AG10803 (cell line): ENCODE measurements at regions not wholly inside any gene's neighbourhood (a gene's known extent, or its start where the extent isn't known, plus 50 kb on each side); places are given as distances from the start of the nearest gene placed in this dataset.

Experiments used
- DNase-seq: peaks from one replicate; pipeline ENCODE4 v3.0.0; 2010; ENCODE audit warnings: low read depth
- H3K4me3 ChIP-seq: 2 replicates; pipeline ENCODE4 v1.5.1; 2011; ENCODE audit warnings: mild to moderate bottlenecking, low read length, control low read depth
- TF ChIP-seq, protein P1 (sequence below): conservative IDR thresholded peaks from 2 replicates; pipeline ENCODE4 v1.5.1; 2011; ENCODE audit warnings: mild to moderate bottlenecking, low read length, control low read depth, inconsistent platforms

DNA sequence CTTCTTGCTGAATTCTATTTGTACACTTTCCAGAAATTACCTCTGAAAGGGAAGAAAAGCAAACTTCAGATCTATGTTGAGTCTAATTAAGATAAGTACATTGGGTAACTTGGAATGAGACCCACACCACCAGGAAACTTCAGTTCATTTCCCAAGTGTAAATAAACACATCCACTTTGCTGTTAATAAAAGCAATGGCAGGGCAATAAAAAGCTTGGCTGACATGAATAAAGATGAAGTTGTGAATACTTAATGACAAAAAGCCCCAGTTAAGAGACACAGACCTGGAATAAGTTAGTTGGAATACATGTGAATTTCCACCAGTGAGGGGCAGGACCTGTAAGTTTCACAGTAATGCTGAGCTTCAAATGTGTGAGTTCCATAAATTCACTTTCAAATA lies 83.3 kb downstream of the MEX3B start:
- DNase-seq, result no peak
- TF ChIP-seq, protein P1, sequence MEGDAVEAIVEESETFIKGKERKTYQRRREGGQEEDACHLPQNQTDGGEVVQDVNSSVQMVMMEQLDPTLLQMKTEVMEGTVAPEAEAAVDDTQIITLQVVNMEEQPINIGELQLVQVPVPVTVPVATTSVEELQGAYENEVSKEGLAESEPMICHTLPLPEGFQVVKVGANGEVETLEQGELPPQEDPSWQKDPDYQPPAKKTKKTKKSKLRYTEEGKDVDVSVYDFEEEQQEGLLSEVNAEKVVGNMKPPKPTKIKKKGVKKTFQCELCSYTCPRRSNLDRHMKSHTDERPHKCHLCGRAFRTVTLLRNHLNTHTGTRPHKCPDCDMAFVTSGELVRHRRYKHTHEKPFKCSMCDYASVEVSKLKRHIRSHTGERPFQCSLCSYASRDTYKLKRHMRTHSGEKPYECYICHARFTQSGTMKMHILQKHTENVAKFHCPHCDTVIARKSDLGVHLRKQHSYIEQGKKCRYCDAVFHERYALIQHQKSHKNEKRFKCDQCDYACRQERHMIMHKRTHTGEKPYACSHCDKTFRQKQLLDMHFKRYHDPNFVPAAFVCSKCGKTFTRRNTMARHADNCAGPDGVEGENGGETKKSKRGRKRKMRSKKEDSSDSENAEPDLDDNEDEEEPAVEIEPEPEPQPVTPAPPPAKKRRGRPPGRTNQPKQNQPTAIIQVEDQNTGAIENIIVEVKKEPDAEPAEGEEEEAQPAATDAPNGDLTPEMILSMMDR, result no peak
- no peak overlapping the region for H3K4me3 ChIP-seq

- DNase-seq, result no peak
- H3K4me3 ChIP-seq, result no peak overlapping the region
- TF ChIP-seq, protein P1, result no peak
These were observed 86.6 kb downstream of the MEX3B start for GRCh38 chr15:81959196-81959595.

GRCh38 chr15:81957698-81958097 lies 88.1 kb downstream of the MEX3B start:
- DNase-seq, result no peak
- TF ChIP-seq, protein P1, result no peak
- no peak overlapping the region for H3K4me3 ChIP-seq

- TF ChIP-seq, protein P1, result no peak
- peak; percentile 55 for DNase-seq
- H3K4me3 ChIP-seq, result no peak overlapping the region
These were observed 90.3 kb downstream of the MEX3B start for GRCh38 chr15:81955382-81956062.

GRCh38 chr15:81954158-81954783 lies 91.5 kb downstream of the MEX3B start:
- TF ChIP-seq, protein P1, result no peak
- H3K4me3 ChIP-seq, result no peak overlapping the region
- DNase-seq, result no peak

DNA sequence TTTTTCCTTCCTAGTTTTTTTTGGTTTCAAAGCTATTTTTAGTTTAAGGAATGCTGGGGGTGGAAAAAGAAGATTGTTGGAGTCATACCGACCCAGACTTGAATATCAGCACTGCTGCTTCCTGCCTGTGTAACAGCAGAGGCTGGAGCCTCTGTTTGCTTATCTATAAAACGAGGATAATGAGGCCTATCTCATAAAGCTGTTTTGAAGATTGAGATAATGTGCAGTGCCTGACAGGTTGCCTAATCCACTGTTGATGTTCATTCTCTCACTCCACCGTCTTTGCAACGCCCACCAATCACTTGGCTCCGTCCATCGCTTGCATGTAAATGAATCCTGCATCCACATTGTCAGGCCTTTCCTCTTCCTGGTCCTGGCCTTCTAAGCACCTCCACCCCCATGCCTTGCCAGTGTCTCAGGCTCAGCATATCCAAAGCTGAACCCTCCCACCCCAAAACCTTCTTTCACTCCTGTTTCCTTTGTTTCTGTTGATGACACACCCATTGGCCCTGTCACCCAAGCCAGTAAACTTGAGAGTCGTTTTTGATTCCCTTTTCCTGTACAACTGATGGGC lies 94.9 kb downstream of the MEX3B start:
- peak; percentile 35 for DNase-seq
- H3K4me3 ChIP-seq, result no peak overlapping the region
- TF ChIP-seq, protein P1, result no peak

- TF ChIP-seq, protein P1, result no peak
- H3K4me3 ChIP-seq, result no peak overlapping the region
- DNase-seq, result no peak
These were observed 97.1 kb downstream of the MEX3B start for GRCh38 chr15:81948751-81949150.
